Activated CD8-positive, alpha-beta memory T cell treated with anti-CD3 and anti-CD28 coated beads, Interleukin-2, amount 50 U/mL, for 48 hours (primary cell): ENCODE measurements at regions not wholly inside any gene's neighbourhood (a gene's known extent, or its start where the extent isn't known, plus 50 kb on each side); places are given as distances from the start of the nearest gene placed in this dataset.
"Not testable (repeated sequence)": the region's sequence is repeated elsewhere in the genome, so short reads cannot be mapped to it uniquely, and the experiment has no call there.

ENCODE experiments used
- DNase-seq: peaks from one replicate; pipeline ENCODE4 v3.0.0-alpha.2; 2020

DNA sequence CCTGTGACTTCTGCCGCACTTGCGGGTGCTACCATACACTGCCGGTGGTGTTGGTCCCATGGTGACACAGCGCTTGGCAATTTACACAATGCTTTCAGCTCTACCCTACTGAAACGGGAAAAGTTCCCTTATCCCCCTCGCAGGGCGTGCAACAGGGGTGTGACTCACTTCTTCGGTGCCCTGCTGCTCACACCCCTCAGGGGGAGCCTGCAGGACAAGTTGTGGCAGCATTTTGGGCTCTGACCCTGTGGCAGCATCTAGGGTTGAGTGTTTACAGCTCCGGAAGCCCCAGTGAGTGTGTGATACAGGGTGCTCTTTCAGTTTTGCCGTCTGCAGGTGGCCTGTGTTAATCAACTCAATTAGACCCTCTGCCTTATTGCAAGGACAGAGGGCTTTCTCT lies 324.7 kb upstream of the RGMA start:
- no peak for DNase-seq

DNA sequence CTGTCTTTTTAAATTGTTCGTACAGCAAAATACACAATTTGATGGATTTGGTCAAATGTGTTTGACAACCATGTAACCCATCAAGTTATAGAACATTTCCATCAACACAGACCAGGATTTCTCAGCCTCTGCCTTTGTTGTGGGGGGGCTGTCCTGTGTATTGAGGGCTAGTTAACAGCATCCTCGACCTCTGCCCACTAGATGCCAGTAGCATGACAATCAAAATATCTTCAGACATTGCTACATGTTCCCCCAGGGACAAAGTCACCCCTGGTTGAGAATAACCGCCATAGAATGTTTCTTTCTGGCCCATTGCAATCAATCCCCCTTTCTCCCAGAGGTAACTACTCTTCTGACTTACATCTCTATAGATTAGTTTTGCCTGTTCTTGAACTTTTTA lies 310.1 kb upstream of the RGMA start:
- no peak for DNase-seq

DNA sequence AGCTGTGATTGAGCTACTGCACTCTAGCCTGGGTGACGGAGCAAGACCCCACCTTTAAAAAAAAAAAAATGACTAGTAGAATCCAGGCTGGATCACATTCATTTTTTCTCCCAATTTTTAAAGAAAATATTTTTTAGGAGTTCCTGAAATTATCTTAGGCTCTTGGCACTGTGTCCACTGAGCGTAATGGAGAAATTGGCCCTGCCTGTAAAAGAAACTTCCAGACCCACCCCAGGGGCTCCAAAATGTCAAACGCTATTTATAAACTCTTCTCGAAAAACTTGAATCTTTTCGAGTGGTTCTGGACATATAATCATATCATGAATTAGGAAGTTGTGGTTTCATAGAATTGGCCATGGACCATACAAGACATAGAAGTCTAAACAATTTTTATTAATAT lies 300.2 kb upstream of the RGMA start:
- no peak for DNase-seq

DNA sequence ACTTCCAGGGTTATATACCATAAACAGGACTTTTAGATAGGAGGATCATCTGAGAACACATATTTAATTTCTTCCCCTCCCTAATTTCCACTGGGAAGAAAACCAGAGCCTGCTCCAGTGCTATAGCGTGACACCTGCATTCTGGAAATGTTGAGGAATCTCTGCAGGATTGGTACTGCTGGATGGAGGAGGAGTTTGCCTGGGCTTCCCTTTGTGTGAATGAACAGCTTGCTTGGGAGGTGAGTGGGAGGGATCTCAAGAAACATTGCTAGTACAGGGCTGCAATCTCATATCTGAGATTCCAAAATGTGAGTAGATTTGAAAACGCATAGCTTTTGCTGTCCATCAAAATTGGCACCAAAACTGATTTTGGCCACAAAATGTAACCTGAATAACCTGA lies 295.9 kb upstream of the RGMA start:
- DNase-seq: no peak

DNA sequence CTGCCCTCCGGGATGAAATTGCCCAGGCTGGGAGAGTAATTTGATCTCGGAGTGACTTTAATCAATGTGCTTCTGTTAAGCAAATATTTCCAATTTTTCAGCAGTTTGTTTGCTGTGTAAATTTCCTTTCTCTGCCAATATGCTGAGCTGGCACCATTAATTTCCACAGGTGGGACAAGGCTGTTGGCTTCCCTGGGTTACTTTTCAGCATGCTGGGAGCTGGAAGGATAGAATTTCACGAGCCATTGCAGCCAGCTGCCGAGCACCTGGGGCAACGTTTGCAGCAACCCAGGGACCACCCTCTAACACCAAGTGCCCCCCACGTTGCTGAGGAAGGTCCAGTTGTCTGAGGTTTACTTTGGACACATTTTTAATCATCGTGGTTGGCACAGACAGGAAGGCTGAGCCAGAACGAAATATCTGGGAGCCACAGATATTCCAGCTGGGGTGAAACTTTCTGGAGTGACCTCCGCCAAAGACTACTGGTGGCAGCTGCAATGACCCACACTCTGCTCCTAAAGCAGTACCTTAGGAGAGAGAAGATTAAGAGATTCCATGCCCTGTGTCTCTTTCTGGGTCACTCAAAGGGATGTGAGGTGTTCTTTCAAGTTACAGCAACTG lies 293.3 kb upstream of the RGMA start:
- no peak for DNase-seq

DNA sequence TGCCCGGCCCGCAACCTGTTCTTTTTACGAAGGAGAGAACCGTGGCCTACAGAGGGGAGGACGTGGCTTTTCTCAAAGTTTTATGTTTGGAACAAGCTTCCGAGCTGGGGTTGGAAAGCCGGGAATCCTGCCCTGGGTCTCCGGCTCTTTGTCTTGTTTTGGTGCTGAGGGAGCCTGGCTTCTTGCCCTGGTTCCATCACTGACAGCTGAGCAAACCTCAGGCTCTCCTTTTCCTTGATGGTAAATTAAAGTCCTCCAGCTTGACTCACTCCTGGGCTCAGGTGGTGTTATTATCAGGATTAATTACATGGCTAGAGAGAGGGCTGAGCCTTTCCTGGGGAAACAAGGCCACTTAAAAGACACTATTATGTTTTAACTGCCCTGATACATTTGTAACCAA lies 289.5 kb upstream of the RGMA start:
- no peak for DNase-seq

DNA sequence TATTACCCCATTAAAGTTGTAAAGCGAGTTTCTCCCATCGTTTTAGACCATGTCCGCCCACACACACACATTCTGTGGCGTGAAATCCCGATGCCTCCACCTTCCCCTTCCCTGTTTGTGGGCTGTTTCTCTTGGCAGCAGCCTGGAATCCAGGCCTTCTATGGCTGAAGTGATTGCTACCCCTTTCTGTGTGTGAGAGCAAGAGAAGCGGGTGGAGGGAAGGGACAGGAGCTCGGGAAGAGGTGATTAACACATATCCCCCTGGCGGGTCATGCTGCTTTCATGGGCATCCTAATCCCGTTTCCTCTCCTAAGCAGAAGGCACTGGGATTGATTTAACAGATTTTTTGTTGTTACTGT lies 283.8 kb upstream of the RGMA start:
- no peak for DNase-seq

DNA sequence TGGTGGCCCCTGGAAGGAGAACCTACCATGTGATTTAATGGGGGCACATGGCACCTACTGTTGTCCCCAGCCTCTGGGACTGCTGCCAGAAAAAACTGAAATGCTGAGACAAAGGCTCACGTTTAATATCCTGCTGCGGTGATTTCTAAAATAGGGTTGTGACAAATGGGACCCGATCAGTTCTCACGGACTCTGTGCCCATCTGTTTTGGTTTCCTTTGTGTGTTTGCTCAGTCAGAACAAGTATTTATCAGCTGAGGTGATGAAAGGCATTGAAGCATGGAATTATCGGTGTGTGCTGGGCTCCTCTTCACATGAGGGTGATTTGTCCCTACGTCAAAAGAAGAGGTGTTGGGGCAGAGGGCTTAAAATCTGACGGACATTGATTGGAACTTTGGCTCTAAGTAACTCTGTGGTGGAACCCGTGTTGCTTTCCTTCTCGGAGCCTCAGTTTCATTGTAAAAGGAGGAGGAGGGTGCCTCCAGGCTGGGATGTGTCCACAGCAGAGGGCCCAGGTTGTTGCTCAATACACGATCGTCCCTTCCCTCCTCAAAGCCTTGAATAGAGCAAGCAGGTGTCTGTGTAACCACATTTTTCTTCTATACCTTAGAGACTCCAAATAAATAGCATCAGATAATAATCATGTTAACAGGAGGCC lies 283.3 kb upstream of the RGMA start:
- no peak for DNase-seq

DNA sequence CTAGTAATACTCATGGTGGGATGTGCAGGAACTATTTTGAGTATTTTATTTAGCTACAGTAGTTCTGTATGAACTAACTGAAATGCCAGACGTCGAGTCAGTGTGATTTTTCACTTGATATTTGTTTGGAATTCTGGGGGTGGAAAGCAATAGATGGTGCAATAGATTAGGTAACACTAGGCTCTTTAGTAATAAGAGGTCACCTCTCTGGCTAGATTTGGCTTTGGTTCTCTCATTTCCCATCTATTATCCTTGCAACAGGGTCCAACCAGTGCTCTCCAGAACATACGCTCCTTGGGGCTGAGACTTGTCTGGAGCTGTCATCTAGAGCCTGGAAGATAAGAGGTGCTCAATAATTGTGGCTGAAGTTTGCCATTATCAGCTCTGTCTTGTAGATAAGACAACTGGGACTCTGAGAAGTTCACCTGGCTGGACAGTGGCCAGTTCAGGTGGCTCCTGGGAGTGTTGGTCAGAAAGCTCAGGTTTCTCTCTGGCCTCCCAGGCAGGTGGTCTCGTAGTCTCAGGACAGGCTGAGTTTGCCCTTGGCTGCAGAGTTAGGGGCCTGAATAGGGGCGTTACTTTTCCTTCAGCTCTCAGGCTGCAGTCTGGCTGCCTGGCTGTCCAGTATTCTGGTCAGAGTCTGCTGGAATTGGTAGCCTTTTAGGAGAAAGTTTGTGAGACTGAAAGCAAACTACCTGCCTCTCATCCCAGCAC lies 277.5 kb upstream of the RGMA start:
- no peak for DNase-seq

DNA sequence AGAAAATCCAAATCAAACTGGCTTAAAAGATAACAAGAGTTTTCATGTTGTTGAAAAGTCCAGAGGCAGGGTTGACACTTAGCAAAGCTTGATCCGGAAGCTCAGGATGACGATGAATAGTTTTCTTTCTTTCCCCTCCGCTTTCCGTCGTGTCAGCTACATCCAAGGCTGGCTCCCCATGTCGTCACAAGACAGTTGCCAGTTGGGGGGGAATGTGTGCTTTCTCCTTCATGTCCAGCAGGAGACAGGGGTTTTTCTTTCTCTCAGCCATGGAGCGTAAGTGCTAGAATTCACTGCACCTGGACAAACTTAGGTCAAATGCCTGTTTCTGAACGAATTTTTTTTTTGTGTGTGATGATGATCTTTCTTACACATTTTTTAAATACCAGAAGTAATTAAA lies 273.8 kb upstream of the RGMA start:
- DNase-seq: no peak

DNA sequence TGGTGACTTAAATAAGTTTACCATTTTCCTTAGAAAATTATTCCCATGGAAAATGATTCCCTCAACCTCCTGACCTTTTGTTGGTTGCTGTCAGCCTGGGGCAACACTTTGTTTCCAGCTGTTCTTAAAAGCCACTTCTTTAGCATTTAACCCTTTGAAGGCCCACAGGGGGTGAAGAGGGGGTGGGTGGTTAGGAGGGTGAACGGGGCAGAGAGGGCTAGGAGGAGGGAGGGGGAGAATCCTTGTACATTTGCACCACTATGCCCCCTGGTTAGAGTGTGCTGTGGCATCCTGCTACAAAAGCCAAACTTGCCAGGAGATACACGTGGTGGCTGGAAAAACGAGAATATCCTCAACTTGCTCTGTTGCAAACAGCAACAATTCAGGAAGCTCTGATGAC lies 273.2 kb upstream of the RGMA start:
- no peak for DNase-seq

DNA sequence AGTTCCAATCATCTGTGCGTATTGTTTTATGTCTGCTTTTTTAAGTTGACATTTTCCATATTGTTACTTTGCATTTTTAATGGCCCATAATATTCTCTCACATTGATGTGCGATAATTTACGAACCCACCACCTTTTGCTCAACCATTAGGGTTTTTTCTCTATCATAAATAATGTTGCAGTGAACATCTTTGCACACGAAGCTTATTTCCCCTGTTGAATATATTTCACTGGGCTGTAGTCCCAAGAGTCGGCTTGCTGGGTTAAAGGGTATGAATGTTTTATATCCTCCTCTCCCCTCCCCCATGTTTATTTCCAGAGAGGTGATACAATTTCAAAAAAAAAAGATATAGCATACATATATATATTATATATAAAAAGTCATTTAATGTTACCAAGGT lies 272.7 kb upstream of the RGMA start:
- DNase-seq: no peak

DNA sequence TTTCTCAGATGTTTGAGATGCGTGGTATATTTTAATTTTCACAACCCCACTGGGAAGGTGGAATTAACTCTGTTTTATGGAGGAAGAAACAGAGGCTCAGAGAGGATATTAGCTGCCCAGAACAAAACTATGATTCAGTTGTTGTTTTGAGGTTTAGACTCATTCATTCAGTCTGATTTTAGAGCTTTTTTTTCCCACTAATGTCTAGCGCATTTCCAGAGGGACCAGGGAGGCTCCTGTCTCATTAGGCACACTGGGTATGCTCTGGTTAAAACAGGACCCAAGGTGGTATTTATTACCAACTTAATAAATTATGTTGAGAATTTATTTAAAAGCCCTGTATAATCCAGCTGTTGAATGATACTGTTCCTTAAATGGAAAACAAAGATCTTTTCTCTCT lies 272.0 kb upstream of the RGMA start:
- no peak for DNase-seq

DNA sequence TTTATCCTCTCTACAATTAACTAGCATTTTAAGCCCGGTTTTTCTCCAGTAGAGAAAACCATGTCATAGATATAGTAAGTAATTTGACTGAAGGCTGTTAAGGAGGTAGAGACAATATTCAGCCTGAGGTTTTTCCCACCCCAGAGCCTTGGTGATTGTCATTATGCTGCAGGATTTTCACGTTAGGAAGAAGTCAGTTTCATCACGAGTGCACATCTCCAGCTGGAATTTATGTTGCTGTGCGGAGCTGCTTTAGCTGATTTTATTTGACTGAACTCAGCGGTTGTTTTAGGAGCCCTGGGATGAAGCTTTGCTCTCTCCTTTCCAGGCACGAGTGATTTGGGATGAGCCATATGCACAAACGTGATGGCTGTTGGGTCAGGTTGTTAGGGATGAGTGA lies 271.3 kb upstream of the RGMA start:
- no peak for DNase-seq

DNA sequence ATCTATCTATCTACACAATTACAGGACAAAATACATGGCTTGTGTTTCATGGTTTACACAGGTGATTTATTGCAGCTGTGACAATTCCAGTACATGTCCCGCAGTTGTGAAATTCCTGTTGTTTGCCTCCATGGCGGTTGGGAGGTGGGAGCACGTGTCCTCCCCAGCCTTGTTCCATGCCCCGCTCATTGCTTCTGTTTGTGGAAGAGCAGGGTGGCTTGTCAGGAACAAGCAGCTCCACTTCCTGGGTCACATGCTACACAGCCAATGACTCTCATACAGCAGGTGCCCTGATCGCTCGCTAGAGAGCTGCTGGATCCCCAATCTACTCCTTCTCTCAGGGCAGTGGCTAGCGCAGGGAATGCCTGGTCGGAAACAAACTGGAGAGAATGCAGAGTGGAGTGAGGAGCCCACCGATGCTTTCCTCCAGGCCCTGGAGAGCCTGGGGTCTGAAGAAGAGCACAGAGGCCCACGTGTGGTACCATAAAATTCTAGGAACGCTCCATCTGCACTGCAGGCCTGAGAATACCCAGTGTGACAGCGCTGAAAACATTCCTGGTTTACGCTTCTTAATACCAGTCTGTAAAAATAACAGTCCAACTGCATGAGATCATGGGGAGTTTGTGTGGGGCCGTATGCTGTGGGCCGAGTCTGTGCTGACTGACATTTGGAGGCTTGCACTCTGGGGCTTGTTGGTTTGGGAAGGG lies 270.6 kb upstream of the RGMA start:
- no peak for DNase-seq

DNA sequence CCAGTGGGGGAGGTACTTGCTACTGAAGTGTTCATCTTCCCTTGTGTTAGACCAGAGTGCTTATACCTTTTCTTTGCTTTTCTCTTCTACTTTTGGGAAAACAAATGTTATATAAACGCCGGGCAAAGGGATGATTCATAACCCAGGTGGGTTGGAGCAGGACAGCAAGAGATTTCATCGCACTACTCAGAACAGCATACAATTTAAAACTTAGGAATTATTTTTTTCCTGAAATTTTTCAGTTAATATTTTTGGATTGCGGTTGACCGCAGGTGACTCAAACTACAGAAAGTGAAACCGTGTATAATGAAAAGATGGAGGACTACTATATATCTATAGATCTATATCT lies 270.0 kb upstream of the RGMA start:
- no peak for DNase-seq

DNA sequence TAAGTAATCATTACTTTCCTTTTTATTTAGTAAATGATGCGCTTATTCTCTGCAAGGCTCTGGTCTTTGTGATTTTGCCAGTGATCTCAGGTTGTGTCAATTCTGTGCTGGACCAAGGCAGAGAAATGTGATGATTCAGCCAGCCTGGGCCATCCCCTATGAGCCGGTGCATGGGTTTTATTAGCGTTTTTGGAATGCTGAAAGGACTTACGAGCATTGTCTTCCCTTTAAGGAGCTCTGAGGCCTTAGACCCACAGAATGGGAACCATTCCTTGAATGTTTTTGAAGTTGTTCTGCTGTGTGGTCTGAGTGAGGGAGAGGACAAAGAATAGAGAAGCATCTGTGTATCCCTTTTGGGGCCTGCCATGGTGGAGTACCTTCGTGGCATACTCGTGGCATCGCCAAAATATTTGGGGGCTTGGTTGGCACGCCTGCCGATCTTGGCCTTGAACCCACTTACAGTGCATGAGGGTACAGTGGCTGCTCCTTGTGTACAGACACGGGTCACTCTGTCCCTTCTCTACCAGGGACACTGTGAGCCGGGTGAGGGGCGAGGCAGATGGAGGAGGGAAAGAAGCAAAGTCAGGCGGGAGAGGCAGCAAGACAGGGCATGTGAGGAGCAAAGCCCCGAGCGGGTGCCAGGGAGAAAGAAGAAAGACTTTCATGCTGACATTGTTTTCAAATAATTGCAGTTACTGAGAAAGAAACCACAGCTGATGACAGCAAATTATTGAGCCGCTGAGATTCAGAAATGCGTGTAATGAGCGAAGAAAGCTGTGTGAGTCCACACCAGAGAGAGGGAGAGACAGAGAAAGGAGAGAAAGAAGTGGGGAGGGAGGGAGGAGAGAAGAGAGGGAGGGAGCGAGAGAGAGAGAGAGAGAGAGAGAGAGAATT lies 269.4 kb upstream of the RGMA start:
- DNase-seq: no peak

DNA sequence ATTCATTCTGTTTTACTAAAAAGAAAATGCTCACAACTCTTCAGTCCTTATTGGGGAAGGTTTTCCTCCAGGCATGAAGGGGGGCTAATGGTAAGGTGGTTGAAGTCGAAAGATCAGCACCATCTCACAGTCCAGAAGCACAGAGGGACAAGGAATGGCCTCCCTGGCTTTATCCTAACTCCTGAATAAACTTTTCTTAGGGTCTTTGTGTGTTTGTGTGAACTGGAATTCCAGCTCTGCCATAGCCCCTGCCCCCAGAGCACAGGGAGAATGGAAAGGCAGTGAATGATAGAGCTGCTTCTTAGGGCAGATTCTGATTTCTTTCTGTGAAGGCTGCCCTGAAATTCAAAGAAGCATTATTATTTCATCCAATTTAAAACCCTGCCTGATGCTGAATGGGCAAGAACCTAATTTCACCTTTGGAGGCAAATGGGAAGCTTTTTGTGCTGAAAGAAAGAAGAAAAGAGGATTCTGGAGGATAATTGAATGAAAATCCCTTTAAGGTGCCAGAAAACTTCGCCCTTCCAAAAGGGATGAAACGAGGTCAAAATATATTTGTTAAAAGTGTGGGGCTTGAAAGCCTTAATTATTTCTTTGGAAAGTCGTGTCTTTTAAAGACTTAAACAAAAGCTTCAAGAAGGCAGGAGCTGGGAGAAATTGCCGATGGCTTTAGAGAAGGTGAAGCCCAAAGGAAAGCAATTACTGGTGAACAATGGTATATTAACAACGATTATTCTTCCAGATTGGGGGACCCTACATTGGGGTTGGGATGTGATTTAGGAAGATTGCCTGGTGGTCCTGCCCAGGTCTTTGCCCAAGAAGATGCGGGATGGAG lies 259.9 kb upstream of the RGMA start:
- DNase-seq: no peak

DNA sequence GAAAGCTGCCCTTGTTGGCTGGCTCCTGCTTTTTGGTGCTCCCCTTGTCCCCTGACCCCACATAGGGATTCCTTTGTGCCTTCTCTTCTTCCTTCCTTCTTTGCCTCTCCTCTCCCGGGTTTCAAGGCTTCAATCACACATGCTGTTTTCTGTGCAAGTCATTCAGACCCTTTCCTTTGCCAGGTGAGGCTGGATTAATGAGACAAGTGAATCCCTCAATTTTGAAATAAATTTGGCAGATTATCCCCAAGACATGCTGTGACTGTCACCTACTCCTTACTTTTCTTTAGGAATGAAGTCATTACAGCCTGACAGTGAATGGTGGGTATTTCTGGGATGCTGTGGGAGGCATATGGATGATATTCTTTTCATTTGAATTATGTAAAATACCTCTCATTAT lies 259.0 kb upstream of the RGMA start:
- DNase-seq: no peak

DNA sequence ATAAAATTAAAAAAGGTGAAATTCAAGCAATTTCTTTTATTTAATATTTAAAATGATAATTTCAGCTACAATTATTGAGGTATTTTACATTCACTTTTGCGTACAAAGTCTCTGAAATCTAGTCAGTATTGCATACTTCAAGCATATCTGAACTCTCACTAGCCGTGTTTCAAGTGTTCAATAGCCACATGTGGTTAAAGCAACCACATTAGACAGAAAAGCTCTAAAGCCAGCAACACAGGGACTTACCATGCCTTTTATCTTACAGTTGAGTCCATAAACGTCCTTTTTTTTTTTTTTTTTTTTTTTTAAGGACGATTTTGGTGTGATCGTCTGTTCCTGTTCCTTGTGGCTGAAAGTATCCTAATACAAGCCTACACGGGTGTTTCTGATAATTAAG lies 257.0 kb upstream of the RGMA start:
- no peak for DNase-seq

DNA sequence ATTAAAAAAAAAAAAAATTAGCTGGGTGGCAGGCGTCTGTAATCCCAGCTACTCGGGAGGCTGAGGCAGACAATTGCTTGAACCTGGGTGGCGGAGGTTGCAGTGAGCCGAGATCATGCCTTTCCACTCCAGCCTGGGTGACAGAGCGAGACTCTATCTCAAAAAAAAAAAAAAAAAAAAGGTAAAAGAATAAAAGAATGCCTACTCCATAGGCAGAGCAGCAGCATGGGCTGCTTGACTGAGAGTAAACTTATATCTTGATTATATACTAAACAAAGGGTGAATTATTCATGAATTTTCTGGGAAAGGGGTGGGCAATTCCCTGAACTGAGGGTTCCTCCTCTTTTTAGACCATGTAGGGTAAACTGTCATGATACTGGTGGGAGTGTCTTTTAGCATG lies 254.4 kb upstream of the RGMA start:
- not testable (repeated sequence) for DNase-seq

DNA sequence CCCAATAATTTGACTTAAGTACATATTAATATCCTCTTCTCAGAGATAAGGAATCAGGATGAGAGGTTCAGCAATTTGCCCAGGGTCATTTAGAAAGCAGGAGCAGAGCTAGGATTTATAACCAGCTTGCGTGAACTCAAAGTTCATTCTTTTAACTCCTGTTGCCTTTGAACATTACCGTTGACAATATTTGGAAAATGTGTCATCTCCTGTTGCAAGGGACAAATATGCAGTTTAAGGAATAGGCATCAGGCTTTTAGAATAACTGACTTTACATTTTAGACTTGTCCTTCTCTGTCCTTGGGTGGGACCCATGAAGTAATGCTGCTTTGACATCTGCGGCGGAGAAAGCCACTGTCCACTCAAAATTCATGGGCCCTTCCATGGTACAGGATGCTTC lies 252.2 kb upstream of the RGMA start:
- DNase-seq: no peak
